ENCODE measurements at regions not wholly inside any gene's neighbourhood (a gene's known extent, or its start where the extent isn't known, plus 50 kb on each side); places are given as distances from the start of the nearest gene placed in this dataset.

- TF ChIP-seq KDM1A (IDR thresholded peaks at IDR 0.05; ENCODE audit: borderline replicate concordance, low read length) (peak; percentile 79), POU5F1 (IDR thresholded peaks at IDR 0.05; ENCODE audit: low read depth, low read length) (no peak)
- Histone ChIP-seq H2AFZ (ENCODE audit: low read length) (no peak overlapping the region), H3K18ac (ENCODE audit: extremely low read depth, low read length) (no peak overlapping the region), H2BK120ac (replicated peaks; ENCODE audit: low read depth, low read length) (no peak overlapping the region), H3K23ac (ENCODE audit: insufficient read length) (no peak overlapping the region), H3K4me3 (ENCODE audit: extremely low read depth in 1 of 4, insufficient read depth in 2 of 4, low read depth in 3 of 4, low read length in 4 of 4) (no peak overlapping the region), H4K8ac (ENCODE audit: extremely low read depth, insufficient read depth, low read length) (no peak overlapping the region), H4K20me1 (replicated peaks in 1 of 2; ENCODE audit: control insufficient read depth in 1 of 2, insufficient read depth in 2 of 2, low read length in 2 of 2) (no peaks in the 10 kb centered on the region), H2AK5ac (ENCODE audit: low read depth, low read length) (no peak overlapping the region), H2BK20ac (ENCODE audit: low read length) (no peak overlapping the region), H3K14ac (ENCODE audit: insufficient read length) (no peak overlapping the region), H3K4me2 (ENCODE audit: insufficient read depth in 1 of 2, low read depth in 2 of 2, low read length in 2 of 2) (no peak overlapping the region), H2BK5ac (ENCODE audit: low read depth, low read length) (no peak overlapping the region), H3K23me2 (ENCODE audit: low read depth, low read length) (no peaks in the 10 kb centered on the region), H3K27ac (ENCODE audit: low read depth, low read length) (no peak overlapping the region), H4K5ac (ENCODE audit: insufficient read length, low read depth, low read length) (no peak overlapping the region), H3K9me3 (ENCODE audit: insufficient read depth in 2 of 2, low read depth in 1 of 2, low read length in 1 of 2) (peaks cover 0 to 10% of the 10 kb centered on the region in 2 experiments; a peak in 3 of 4 replicates), H2BK12ac (ENCODE audit: low read depth, low read length) (no peak overlapping the region), H3K79me2 (ENCODE audit: control insufficient read depth in 1 of 2, insufficient read depth in 2 of 2, low read length in 2 of 2) (no peaks in the 10 kb centered on the region), H3K36me3 (ENCODE audit: control insufficient read depth in 2 of 4, insufficient read depth in 4 of 4, low read length in 3 of 4) (no peaks in the 10 kb centered on the region), H3K56ac (replicated peaks; ENCODE audit: insufficient read length, low read depth, low read length) (no peak overlapping the region), H3K4me1 (replicated peaks in 1 of 4; ENCODE audit: control insufficient read depth in 3 of 4, insufficient read depth in 4 of 4, low read length in 3 of 4) (no peaks in the 10 kb centered on the region; a peak in 1 of 7 replicates), H3K9ac (replicated peaks in 1 of 4; ENCODE audit: extremely low read depth in 1 of 4, low read depth in 3 of 4, low read length in 3 of 4) (no peak overlapping the region), H2BK15ac (ENCODE audit: low read length) (no peak overlapping the region), H3K79me1 (ENCODE audit: low read depth, low read length) (no peaks in the 10 kb centered on the region), H3K27me3 (replicated peaks in 1 of 4; ENCODE audit: control insufficient read depth in 3 of 4, extremely low read depth in 1 of 4, insufficient read depth in 3 of 4, low read length in 3 of 4) (no peaks in the 10 kb centered on the region), H4K91ac (replicated peaks; ENCODE audit: insufficient read length, low read length) (no peak overlapping the region), H3K4ac (replicated peaks; ENCODE audit: insufficient read length, low read depth, low read length) (no peak overlapping the region)
- 95% methylated on average over 2 of the region's 2 CpGs; no CpG with 5 or more reads in 1 of the 2 experiments for WGBS, 2 experiments (ENCODE audit: extremely low coverage in 1 of 2, insufficient coverage in 1 of 2, insufficient read length in 1 of 2, insufficient replicate concordance in 2 of 2, low coverage in 1 of 2, low lambda C conversion rate in 2 of 2, missing lambda C conversion rate in 1 of 2)
- POLR2A ChIA-PET (ENCODE audit: partially characterized antibody): no interaction called here
- CTCF ChIA-PET (ENCODE audit: partially characterized antibody): interaction anchor here (0.6 kb wide), 1 partner anchor 34 kb away, joined by 3 read pairs; no protein-coding TSS in a partner anchor
- FAIRE-seq: no peak
- no peak for DNase-seq (ENCODE audit: low read depth in 1 of 2, low spot score in 2 of 2)
Measured at GRCh38 chr5:63341442-63341841, 620.8 kb downstream of the HTR1A start.

Measured in H1 (cell line).